ENCODE measurements at regions not wholly inside any gene's neighbourhood (a gene's known extent, or its start where the extent isn't known, plus 50 kb on each side); places are given as distances from the start of the nearest gene placed in this dataset.

DNA sequence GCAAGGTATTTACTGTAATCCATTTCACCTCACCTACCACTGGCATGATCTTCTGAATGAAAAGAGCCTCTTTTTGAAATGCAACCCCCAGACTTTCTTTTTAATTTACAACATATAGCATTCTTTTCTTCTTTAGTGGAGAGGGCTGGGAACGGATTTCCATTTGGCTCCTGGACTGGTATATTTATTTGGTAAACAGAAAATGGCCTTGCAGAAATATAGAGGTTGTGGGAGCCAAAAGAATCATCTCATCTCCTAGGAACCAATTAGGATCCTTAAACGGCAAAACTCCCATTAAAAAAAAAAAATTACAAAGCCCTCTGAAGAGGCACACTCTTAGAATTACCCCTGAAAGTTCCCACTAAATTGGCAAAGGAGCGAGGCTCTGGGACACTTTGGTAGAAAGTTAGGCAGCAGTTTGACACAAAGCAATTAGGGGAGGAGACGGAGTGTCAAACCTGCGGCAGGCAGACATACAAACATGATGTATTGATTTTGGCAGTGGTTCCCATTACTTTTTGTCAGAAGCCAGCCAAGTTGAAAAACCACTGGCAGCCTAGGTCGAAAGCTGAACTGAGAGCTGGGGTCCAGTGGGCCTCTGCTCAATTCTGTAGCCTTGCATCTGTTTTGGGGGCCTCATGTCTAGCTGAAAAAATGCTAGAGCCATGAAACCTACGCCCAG lies 135.1 kb upstream of the MAGI3 start:
- DNase-seq (ENCODE audit: extremely low spot score, insufficient read length, low read depth) (no peak), FAIRE-seq (no peak)

DNA sequence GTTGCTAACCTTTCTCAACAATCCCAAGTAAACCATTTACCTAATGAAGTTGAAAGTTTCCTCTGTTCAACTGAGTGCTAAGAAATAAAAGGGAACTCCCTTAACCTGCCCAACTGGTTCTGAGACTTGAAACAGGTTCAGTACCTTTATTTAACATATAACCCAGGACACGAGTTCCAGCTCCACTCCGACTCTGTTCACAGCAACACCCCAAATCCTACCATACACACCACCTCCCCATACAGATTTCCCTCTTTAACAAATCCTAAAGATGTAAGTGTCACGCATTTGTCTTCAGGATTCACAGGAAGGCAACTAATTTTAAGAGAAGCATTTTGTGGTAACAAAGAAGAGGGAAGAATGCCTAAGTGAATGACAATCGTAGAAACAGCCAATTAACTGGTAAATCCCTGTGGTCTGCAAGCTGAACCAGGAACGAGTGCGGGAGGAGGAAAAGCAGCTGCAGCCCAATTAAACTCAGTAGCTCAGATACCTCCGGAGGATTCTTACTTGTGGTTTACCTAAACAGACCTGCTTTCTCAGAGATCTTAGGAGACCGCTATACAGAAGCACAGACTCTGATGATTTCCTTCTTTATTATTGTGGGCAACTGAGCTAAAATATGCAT lies 134.5 kb upstream of the MAGI3 start:
- DNase-seq (ENCODE audit: extremely low spot score, insufficient read length, low read depth), result no peak
- no peak for FAIRE-seq

DNA sequence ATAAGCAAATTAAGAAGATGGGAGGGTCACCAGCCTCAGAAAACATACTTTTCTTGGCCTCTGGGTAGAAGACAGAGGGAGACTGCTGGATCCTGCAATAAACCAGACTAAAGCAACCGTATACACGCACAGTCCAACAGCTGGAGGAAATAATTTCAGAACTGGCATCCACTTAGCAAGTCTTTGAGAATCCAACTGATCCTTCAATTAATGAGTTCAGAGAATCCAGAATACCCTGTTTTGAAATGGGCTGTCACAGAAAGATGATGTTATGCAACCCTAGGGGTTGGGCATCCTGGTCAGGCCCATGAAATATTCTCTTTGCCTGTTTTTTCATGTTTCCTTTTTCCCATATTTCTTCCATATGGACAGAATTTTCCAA lies 134.0 kb upstream of the MAGI3 start:
- DNase-seq (ENCODE audit: extremely low spot score, insufficient read length, low read depth), result no peak
- no peak for FAIRE-seq

DNA sequence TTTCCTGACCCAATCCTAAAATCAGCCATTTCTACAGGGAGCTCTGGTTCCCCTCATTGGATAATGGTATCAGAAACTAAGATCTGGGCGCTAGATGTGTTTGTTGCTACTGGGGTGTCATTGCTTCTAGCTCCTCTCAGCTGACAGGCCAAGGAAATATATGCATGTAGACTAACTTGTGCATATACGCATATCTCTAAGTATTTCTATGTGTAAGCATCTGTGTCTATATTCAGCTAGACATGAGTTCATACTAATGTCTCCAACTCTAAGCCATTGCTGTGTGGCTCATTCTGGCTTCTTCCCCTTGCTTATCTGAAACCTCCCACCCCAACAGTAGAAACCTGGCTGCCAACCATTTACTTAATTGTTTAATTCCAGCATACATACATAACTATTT lies 130.3 kb upstream of the MAGI3 start:
- FAIRE-seq (no peak), DNase-seq (ENCODE audit: extremely low spot score, insufficient read length, low read depth) (no peak)

DNA sequence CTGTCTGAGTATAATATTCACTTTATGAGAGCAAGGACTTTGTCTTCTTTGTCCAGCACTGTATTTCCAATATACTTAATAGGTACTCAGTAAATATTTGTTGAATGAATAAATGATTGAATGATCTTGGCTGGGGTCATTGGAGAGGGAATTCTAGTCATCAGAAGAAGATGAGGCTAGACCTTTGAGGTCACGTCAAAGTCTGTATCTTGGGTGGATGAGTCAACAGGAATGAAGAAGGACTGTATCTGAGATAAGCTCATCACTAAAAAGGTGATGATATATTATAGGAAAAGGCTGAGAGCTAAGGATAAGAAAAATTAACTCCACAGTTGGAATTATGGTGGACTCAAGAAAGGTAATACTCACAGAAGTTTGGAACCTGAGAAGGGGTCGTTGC lies 125.1 kb upstream of the MAGI3 start:
- FAIRE-seq (no peak), DNase-seq (ENCODE audit: extremely low spot score, insufficient read length, low read depth) (no peak)

DNA sequence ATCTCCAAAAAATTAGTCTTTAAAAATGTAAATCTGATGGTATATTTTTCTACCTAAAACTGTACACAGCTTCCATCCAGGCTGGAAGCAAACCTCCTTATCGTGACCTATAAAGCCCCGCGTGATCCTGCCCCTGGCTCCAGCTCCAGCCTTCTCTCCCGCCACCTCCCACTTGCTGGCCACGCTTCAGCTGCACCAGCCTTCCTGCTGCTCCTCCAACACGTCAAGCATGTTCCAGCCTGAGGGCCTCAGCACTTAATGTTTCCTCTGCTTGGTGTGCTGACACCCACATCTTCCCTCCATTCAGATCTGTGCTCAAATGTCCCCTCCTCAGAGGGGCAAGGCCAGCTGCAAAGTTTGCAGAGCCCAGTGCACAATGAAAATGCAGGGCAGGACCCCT lies 123.5 kb upstream of the MAGI3 start:
- FAIRE-seq (no peak), DNase-seq (ENCODE audit: extremely low spot score, insufficient read length, low read depth) (no peak)

DNA sequence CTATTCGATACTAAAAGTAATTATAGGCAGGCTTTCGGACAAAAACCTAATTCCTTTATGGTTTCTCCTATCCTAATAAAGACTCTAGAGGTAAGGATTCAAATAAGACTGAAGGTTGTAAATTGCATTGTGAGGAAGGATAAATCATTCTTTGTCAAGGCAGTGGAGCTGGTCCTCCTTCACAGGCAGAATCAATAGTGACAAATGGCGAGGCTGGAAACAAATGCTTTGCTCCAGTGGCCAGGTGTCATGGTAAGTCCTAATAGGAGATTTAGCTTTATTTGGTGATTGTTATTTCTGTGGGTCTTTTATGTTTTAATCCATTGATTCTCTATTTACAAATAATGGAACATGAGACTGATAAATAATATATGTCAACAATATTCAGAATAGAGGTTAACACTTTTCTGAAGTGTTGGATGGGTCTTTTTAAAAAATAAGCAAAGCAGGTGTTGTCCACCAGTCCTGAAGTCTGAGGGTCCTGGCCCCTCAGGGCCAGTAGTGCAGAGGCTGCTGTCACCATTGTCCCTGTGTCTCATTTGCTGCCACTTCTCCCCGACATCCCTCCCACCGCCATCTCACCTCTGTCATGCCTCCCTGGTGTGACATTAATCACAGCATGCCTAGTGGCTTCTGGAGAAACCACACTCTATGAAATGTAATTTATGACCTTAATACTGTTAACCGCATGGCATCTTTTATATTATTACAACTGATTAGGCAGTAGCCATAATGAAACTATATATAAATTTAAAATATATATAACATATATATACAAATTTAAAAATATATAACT lies 120.9 kb upstream of the MAGI3 start:
- DNase-seq (ENCODE audit: extremely low spot score, insufficient read length, low read depth) (no peak), FAIRE-seq (no peak)

DNA sequence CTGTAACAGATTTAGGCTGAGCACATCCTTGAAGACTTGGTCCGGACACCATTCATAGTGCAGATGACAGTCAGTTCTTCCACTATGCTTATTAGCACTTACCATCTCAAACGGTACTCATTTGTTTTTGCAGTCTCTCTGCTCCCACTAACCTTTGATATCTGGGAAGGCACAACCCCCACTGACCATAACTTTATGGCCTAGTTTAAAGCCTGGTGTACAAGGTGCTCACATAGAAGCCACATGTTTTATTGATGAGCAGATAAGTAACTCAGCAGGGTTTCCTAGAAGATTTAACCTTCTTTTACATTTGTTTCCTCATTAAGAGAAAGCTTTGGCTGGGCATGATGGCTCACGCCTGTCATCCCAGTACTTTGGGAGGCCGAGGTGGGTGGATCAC lies 119.3 kb upstream of the MAGI3 start:
- FAIRE-seq (no peak), DNase-seq (ENCODE audit: extremely low spot score, insufficient read length, low read depth) (no peak)

DNA sequence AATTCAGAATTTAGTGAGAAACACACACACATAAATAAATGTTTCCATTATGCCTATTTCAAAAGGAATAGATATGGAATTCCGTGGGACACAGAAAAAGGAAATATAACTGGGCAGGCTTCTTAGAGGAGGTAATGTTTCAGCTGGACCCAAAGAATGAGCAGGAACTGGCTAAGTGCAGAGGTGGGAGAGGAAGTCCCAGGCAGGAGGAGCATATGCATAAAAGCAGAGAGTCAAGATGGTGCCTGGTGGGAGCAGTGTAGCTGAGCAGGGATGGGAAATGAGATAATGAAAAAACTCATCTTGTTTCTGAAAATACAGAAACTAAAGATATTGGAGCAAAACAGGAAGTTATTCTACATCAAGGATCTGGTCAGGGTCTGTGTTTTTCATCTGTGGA lies 115.2 kb upstream of the MAGI3 start:
- no peak for FAIRE-seq
- DNase-seq (ENCODE audit: extremely low spot score, insufficient read length, low read depth), result no peak

DNA sequence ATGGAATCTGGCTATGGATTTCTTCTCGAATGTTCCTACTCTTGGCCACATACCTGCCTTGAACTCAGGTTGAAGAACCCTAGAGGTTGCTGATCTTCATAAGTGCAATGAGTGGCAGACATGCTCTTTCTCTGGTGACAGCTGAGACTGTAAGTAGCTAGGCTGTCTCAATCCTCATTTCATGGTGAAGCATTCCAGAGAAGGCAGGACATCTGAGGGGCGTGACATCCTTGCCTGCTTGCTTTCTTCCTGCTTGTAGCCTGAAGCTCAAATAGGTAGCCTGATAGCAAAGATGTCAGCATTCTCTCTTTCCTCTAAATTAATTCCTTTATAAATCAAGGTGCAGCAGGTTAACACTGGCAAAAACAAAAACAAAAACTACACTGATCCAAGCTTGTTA lies 114.6 kb upstream of the MAGI3 start:
- no peak for FAIRE-seq

DNA sequence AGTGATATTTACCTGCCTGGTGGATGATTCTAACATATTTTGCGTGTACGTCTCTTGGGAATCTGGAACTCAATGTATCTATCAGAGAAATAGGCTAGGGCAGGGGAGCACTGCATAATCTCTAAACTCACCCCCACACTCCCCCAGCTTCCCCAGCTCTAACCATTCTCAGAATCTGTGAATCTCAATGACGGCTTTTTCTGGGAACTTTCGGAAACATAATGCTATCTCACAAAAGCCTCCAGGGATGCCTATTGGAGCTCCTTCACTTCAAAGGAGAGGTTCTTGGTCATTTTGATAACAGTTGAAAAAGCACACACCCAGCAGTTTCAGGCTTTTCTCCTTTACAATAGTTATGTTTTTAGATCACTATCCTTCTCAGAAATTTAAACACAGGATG lies 113.8 kb upstream of the MAGI3 start:
- DNase-seq (ENCODE audit: extremely low spot score, insufficient read length, low read depth), result no peak
- no peak for FAIRE-seq

More for the DNA sequence above, 114.6 kb upstream of the MAGI3 start:
- DNase-seq (ENCODE audit: extremely low spot score, insufficient read length, low read depth), result no peak

DNA sequence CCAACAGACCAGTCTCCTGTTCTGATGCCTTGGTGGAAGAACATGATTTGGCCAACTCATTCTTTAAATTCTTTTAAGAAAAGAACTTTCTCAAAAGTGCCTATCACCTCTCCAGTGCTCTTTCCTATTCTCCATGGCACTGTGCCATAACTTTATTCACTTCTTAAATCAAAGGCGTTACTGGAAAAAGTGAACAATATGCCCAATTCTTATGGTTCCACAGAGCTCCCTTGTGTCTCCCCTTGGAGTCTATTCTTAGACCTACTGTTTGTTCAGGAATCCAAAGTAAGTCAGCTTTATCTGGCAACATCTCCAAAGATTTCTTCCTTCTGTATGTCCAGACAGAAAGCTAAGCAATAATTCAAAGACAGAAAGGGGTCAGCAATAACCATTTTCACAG lies 111.9 kb upstream of the MAGI3 start:
- FAIRE-seq (no peak), DNase-seq (ENCODE audit: extremely low spot score, insufficient read length, low read depth) (no peak)

DNA sequence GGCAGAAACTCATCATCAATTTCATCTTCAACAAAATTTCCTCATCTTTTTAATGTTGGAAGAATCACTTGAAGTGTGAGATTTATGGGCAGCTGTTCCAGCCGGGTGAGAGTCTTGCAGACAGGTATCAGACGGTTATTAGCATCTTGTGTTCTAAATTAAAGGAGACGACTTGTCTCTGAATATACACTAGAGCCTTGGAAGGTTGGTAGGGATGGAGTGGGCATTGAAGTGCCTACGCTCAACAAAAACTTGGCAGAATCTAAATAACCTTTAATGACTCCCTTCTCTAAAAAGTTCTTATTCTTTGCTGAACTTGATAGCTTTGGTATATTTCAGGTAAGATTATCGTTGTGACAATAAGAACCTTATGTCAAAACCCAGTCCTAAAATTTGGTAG lies 111.5 kb upstream of the MAGI3 start:
- no peak for DNase-seq (ENCODE audit: extremely low spot score, insufficient read length, low read depth)
- no peak for FAIRE-seq

DNA sequence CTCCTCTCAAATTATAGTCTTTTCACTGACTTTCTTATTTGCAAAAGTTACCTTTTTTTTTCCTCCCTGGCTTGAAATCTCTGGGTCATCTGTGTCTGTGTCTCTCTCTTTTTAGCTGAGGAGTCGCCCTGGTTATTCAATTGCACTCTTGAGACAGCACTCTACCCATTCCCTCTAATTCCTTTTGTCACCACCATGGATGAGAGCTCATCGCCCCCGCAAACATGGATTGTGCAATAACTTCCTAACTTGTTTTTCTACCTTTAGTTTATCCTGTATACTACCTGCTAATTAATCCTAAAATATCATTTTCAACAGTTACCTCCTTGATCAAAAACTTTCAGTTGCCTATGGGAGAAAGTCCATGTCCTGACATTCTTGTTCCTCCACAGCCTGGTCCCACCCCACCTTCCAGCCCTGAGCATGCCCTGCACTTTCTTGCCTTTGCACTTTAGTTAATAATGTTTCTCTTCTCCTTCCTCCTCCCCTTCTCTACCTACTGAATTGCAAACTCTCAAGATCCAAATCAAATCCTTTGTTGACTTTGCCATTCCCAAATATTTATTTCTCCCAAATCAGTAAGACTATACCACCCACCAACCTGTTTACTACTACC lies 110.4 kb upstream of the MAGI3 start:
- FAIRE-seq (no peak), DNase-seq (ENCODE audit: extremely low spot score, insufficient read length, low read depth) (no peak)

DNA sequence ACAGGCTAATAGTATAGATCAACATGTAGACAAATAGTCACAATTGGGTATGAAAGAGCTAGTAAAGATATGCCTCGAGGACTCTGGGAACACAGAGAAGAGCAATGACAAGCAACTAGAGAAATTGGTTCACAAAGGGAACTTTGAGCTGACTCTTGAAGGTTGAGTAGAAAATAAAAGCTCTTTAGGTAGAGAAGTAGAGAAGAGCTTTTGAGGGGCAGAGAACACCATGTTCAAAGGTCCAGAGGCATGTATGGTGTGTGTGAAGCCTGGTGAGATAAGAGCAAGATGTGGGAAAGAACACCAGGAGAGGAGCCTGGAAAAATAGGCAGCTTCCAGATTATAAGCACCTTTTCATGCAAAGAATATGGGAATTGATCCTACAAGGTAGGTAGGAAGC lies 109.7 kb upstream of the MAGI3 start:
- FAIRE-seq, result no peak
- DNase-seq (ENCODE audit: extremely low spot score, insufficient read length, low read depth), result no peak

DNA sequence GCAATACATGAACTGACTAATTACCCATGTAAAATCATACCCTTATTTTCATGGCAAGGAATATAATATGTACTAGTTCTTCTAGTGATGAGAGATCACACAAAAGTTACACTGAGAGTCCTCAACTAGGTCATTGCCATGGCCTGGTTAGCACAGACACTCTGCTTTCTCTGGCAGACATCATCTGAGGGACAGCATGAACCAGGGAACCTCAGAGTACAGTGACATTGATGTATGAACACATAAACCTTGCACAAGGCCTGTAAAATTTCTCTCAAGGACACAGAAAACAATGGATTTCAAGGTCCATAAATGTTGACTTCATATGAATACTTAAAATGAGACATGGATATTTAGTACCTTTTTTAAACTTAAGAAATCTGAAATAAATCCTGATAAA lies 108.8 kb upstream of the MAGI3 start:
- DNase-seq (ENCODE audit: extremely low spot score, insufficient read length, low read depth) (no peak), FAIRE-seq (no peak)

DNA sequence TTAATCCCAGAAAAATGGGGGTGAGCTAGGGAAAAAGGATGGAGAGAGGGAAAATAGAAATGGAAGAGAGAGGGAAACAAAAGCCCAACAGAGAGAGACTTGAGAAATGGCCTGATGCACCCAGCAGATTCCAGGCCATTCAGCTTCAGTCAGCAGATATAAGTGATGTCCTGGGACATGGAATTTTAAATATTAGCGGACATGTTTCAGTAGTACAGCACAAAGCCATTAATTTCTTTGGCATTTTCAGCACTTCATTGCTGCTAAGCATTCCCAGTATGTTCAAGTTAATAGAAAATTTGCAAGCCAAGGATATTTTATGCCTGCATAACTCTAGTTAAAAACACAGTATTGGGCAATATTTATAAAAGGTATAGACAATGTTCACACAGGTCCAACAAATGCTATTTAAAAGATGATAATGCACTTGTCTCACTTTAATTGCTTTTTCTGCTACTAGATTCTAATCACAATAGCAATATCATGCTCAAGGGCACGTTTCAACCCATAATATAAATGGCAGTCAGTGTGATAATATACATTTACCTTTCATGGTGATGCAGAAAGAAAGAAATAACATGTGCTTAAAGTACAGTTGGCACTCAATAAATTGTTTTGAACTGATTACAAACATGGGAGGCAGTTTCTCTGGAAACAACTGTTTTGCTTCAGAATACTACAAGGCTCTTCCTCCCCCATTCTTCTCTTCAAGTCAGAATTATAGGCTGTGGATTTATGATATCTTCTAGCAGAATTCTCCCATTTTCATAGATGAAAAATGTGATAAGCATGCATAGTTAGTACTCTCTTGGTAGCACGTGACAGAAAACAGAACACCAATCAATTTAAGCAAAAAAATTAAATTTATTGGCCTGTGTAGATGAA lies 108.1 kb upstream of the MAGI3 start:
- DNase-seq (ENCODE audit: extremely low spot score, insufficient read length, low read depth), result no peak
- no peak for FAIRE-seq

DNA sequence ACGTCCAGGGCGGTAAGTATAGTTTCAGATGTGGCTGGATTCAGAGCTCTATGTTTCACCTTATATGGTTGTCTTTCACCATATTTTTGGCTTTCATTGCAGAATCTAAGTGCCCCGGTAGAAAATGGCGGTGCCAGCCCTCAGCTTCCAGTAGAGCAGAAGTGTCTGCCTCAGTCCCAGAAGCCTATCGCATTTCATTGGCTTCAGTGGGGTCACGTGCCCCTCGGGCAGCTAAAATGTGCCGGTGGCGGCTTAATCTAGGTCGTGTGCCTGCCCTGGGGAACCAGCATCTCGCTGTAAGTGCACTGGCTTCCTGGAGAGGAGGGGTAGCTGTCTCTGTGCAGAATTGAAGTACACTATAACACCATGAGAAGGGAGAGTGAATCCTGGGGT lies 107.4 kb upstream of the MAGI3 start:
- FAIRE-seq, result no peak

DNA sequence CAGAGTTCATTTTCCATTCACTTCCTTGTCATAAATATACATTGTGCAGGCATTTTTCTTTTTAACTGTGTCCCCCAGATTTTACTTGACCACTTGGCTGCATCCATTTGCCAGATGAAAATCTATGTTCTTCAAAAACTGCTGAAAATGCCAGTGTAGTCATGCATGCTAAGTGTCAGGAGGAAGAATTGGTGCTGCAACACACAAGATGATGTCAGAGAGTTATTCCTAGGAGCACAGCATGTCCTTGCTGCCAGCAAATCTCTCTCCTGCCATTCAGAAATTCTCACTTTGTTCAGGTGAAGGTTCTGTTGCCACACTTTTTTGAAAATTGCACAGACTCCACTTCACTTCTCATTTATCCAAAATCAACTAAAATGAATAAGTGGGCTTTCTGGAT lies 106.4 kb upstream of the MAGI3 start:
- FAIRE-seq (no peak), DNase-seq (ENCODE audit: extremely low spot score, insufficient read length, low read depth) (no peak)

More for the DNA sequence above, 107.4 kb upstream of the MAGI3 start:
- DNase-seq (ENCODE audit: extremely low spot score, insufficient read length, low read depth), result no peak

DNA sequence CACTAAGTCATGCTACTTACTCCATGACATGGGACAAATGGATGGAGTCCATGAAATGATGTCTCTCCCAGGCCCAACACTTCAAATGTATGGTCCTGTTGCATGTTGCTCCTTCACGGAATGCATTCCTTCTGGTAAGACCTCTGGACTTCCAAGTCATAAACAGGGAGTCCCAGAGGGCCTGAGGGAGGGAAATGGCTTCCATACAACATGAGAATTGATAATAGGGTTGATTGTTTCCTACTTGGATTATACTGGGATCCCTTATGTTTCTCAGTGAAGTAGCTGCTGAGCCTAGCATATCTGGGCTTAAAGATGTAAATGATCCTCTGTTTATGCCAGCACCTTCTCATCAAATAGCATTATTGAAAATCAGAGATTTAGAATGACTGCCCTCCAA lies 104.2 kb upstream of the MAGI3 start:
- FAIRE-seq (no peak), DNase-seq (ENCODE audit: extremely low spot score, insufficient read length, low read depth) (no peak)

Data from GM18507 (cell line).